ENCODE measurements at regions not wholly inside any gene's neighbourhood (a gene's known extent, or its start where the extent isn't known, plus 50 kb on each side); places are given as distances from the start of the nearest gene placed in this dataset.

DNA sequence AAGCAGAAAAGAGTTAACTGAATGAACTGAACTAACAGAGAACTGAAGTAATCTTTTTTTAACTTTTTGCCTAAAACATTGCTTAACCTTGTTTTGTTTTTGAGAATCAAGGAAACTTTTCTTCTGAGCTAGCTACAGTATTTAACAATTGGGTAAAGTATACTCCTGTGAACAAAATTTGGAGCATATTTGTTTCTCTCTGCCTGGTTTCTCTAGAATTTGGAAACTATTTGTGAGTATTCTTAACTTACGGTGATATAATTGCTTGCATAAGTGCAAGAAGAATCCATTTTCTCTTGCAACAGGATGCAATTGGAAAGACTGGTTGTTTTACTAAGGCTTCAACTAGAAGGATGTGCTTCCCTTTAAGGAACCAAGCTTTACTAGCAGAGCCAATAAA, 65.9 kb upstream of the FAM98A start:
- TF ChIP-seq, protein P1, sequence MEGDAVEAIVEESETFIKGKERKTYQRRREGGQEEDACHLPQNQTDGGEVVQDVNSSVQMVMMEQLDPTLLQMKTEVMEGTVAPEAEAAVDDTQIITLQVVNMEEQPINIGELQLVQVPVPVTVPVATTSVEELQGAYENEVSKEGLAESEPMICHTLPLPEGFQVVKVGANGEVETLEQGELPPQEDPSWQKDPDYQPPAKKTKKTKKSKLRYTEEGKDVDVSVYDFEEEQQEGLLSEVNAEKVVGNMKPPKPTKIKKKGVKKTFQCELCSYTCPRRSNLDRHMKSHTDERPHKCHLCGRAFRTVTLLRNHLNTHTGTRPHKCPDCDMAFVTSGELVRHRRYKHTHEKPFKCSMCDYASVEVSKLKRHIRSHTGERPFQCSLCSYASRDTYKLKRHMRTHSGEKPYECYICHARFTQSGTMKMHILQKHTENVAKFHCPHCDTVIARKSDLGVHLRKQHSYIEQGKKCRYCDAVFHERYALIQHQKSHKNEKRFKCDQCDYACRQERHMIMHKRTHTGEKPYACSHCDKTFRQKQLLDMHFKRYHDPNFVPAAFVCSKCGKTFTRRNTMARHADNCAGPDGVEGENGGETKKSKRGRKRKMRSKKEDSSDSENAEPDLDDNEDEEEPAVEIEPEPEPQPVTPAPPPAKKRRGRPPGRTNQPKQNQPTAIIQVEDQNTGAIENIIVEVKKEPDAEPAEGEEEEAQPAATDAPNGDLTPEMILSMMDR (IDR thresholded peaks at IDR 0.05): no peak
- TF ChIP-seq POLR2A (IDR thresholded peaks at IDR 0.05): no peak

All from tibial nerve (tissue), 3 donors.